GM23338 (cell line): ENCODE measurements at regions not wholly inside any gene's neighbourhood (a gene's known extent, or its start where the extent isn't known, plus 50 kb on each side); places are given as distances from the start of the nearest gene placed in this dataset.

Experiments used
- ATAC-seq: fragments of 200-7000 bp; cut with Tn5 transposase; 3 replicates; pipeline ENCODE4 v1.9.1; 2020
- DNase-seq: peaks from one replicate; pipeline ENCODE4 v3.0.0-alpha.2; 2015; ENCODE audit warnings: low spot score
- H2AFZ ChIP-seq: fragments of 200-600 bp; sonication (generic); 2 replicates; pipeline ENCODE4 v1.8.0; 2016; ENCODE audit warnings: antibody characterized with exemption, mild to moderate bottlenecking, moderate library complexity
- H3F3A ChIP-seq: fragments of 200-600 bp; sonication (generic); replicated peaks from 2 replicates; pipeline ENCODE4 v1.8.0; 2017; ENCODE audit warnings: antibody characterized with exemption, mixed run types, low read depth
- H3K27ac ChIP-seq: fragments of 200-600 bp; sonication (generic); 2 replicates; pipeline ENCODE4 v1.6.1; 2016; ENCODE audit warnings: low read depth
- H3K27me3 ChIP-seq: fragments of 200-600 bp; sonication (generic); 2 replicates; pipeline ENCODE4 v1.8.0; 2016; ENCODE audit warnings: mild to moderate bottlenecking, mixed run types, moderate library complexity; ENCODE audit not compliant: insufficient read depth
- H3K36me3 ChIP-seq: fragments of 200-600 bp; sonication (generic); 2 replicates; pipeline ENCODE4 v1.8.0; 2016; ENCODE audit warnings: mild to moderate bottlenecking; ENCODE audit not compliant: insufficient read depth
- H3K4me1 ChIP-seq: fragments of 200-600 bp; sonication (generic); 2 replicates; pipeline ENCODE4 v1.8.0; 2016; ENCODE audit warnings: mild to moderate bottlenecking, moderate library complexity; ENCODE audit not compliant: insufficient read depth
- H3K4me2 ChIP-seq: fragments of 200-600 bp; sonication (generic); 2 replicates; pipeline ENCODE4 v1.7.1; 2017; ENCODE audit warnings: mixed run types
- H3K4me3 ChIP-seq: fragments of 200-600 bp; sonication (generic); 2 replicates; pipeline ENCODE4 v1.6.1; 2016; ENCODE audit warnings: mixed run types
- H3K79me2 ChIP-seq: fragments of 200-600 bp; sonication (generic); replicated peaks from 2 replicates; pipeline ENCODE4 v1.8.0; 2017; ENCODE audit warnings: mild to moderate bottlenecking; ENCODE audit not compliant: insufficient read depth
- H3K9me2 ChIP-seq: fragments of 200-600 bp; sonication (generic); 2 replicates; pipeline ENCODE4 v1.8.0; 2017; ENCODE audit not compliant: insufficient read depth
- H4K20me1 ChIP-seq: fragments of 200-600 bp; sonication (generic); replicated peaks from 2 replicates; pipeline ENCODE4 v1.8.0; 2017; ENCODE audit warnings: mild to moderate bottlenecking; ENCODE audit not compliant: insufficient read depth
- H3K27ac Mint-ChIP-seq: 2 replicates; pipeline ENCODE4 v1.8.0; 2020; ENCODE audit warnings: inconsistent platforms, mild to moderate bottlenecking, moderate library complexity, mixed read lengths
- H3K27me3 Mint-ChIP-seq: 3 replicates; pipeline ENCODE4 v1.8.0; 2022; ENCODE audit warnings: low read depth, mild to moderate bottlenecking, moderate library complexity, mixed read lengths, inconsistent platforms; ENCODE audit not compliant: insufficient read depth, poor library complexity
- H3K36me3 Mint-ChIP-seq: 3 replicates; pipeline ENCODE4 v1.8.0; 2021; ENCODE audit warnings: low read depth, mild to moderate bottlenecking, inconsistent platforms, moderate library complexity, mixed read lengths
- H3K4me1 Mint-ChIP-seq: 3 replicates; pipeline ENCODE4 v1.8.0; 2020; ENCODE audit warnings: mild to moderate bottlenecking, inconsistent platforms, mixed read lengths
- H3K4me3 Mint-ChIP-seq: 3 replicates; pipeline ENCODE4 v1.8.0; 2021; ENCODE audit warnings: moderate library complexity, mild to moderate bottlenecking, inconsistent platforms, mixed read lengths
- H3K9me3 Mint-ChIP-seq: 3 replicates; pipeline ENCODE4 v1.8.0; 2020; ENCODE audit warnings: moderate library complexity, mild to moderate bottlenecking, inconsistent platforms, mixed read lengths
- CREB1 ChIP-seq: fragments of 250-450 bp; sonication (Bioruptor Pico); IDR thresholded peaks from 2 replicates; pipeline ENCODE4 v1.5.0; 2020; ENCODE audit warnings: low read depth, mild to moderate bottlenecking, moderate library complexity
- EZH2 ChIP-seq: fragments of 200-600 bp; sonication (generic); IDR thresholded peaks from one replicate; pipeline ENCODE4 v1.8.0; 2017; ENCODE audit warnings: antibody characterized with exemption, mild to moderate bottlenecking, low read depth; ENCODE audit not compliant: unreplicated experiment
- EZH2phosphoT487 ChIP-seq: fragments of 200-600 bp; sonication (generic); IDR thresholded peaks from one replicate; pipeline ENCODE4 v1.8.1; 2018; ENCODE audit warnings: antibody characterized with exemption; ENCODE audit not compliant: unreplicated experiment
- JUNB ChIP-seq: IDR thresholded peaks from one replicate; pipeline ENCODE4 v1.6.1; 2016; ENCODE audit warnings: antibody characterized with exemption; ENCODE audit not compliant: unreplicated experiment
- NANOG ChIP-seq: IDR thresholded peaks from 2 replicates; pipeline ENCODE4 v1.6.1; 2016; ENCODE audit warnings: antibody characterized with exemption, borderline replicate concordance
- POLR2AphosphoS5 ChIP-seq: IDR thresholded peaks from 2 replicates; pipeline ENCODE4 v1.6.1; 2016; ENCODE audit warnings: antibody characterized with exemption, low read depth
- STAT1 ChIP-seq: IDR thresholded peaks from one replicate; pipeline ENCODE4 v1.6.1; 2016; ENCODE audit warnings: antibody characterized with exemption; ENCODE audit not compliant: unreplicated experiment
- ZNF114 ChIP-seq: fragments of 250-450 bp; sonication (Bioruptor Pico); IDR thresholded peaks from 2 replicates; pipeline ENCODE4 v1.5.0; 2020; ENCODE audit warnings: mild to moderate bottlenecking, moderate library complexity
- ZNF331 ChIP-seq: fragments of 250-450 bp; sonication (Bioruptor Pico); IDR thresholded peaks from 2 replicates; pipeline ENCODE4 v1.5.0; 2020; ENCODE audit warnings: low read depth, mild to moderate bottlenecking, moderate library complexity
- TF ChIP-seq, protein P1 (sequence below), 2 experiments: fragments of 200-600 bp in 1 of 2; sonication (generic) in 1 of 2; conservative IDR thresholded peaks; 2 replicates each; pipeline versions ENCODE4 v1.5.1 to v1.6.1; 2016 to 2017; ENCODE audit warnings: antibody characterized with exemption in 2 of 2, low read depth in 2 of 2, mild to moderate bottlenecking in 2 of 2, moderate library complexity in 1 of 2
- TF ChIP-seq, protein P2 (sequence below): IDR thresholded peaks from 2 replicates; pipeline ENCODE4 v1.6.1; 2016; ENCODE audit warnings: antibody characterized with exemption
- TF ChIP-seq, protein P3 (sequence below): fragments of 250-450 bp; sonication (Bioruptor Pico); IDR thresholded peaks from 2 replicates; pipeline ENCODE4 v1.5.0; 2020; ENCODE audit warnings: mild to moderate bottlenecking, moderate library complexity

GRCh38 chr5:82381591-82381990 is 103.4 kb upstream of the RPS23 start:
- H3K27ac ChIP-seq = no peak overlapping the region
- peaks cover 7% of the 10 kb centered on the region; the same call in 1 of the 2 replicates for H3K4me1 ChIP-seq
- peaks cover 2% of the 10 kb centered on the region for H3K27me3 Mint-ChIP-seq
- H3F3A ChIP-seq = no peaks in the 10 kb centered on the region
- H3K9me2 ChIP-seq = no peaks in the 10 kb centered on the region; the same call in 1 of the 2 replicates
- H2AFZ ChIP-seq = no peak overlapping the region
- H3K4me1 Mint-ChIP-seq = peaks cover 12% of the 10 kb centered on the region; the same call in 2 of the 3 replicates
- H3K36me3 ChIP-seq = no peaks in the 10 kb centered on the region
- no peak overlapping the region for H3K4me3 Mint-ChIP-seq
- no peak for TF ChIP-seq JUNB
- H3K36me3 Mint-ChIP-seq = peaks cover 21% of the 10 kb centered on the region
- DNase-seq (no peak), ATAC-seq (no peak)
- no peaks in the 10 kb centered on the region for H4K20me1 ChIP-seq
- H3K4me2 ChIP-seq = no peak overlapping the region
- no peaks in the 10 kb centered on the region for H3K79me2 ChIP-seq
- no peaks in the 10 kb centered on the region for H3K27me3 ChIP-seq
- H3K4me3 ChIP-seq = no peak overlapping the region
- H3K27ac Mint-ChIP-seq = no peak overlapping the region
- peaks cover 24% of the 10 kb centered on the region for H3K9me3 Mint-ChIP-seq

DNA sequence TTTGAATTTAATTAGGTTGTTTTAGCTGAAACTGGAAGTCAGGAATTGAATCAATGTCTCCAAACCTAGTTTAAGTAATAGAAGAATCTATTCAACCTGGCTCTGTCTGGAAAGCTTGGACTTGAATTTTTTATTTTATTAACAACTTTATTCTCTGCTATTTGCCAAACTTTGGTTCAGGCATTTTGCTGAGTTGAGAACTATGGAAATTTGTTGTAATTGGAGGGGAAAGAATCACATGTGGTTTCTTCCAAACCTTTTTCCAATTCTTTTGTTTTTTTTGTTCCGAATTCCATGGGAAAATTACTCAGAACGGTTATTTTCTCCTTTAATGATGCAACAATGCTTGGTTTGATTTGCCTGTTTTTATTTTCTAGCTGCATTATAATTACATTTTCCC is 98.2 kb upstream of the RPS23 start:
- Histone ChIP-seq H3K79me2 (no peaks in the 10 kb centered on the region), H2AFZ (no peak overlapping the region), H3K27me3 (no peaks in the 10 kb centered on the region), H3K4me2 (no peak overlapping the region), H3K9me2 (no peaks in the 10 kb centered on the region; the same call in 1 of the 2 replicates), H3K27ac (no peak overlapping the region), H3K4me1 (peaks cover 7% of the 10 kb centered on the region; the same call in 1 of the 2 replicates), H4K20me1 (no peaks in the 10 kb centered on the region), H3F3A (no peaks in the 10 kb centered on the region), H3K4me3 (no peak overlapping the region), H3K36me3 (no peaks in the 10 kb centered on the region)
- DNase-seq (no peak), ATAC-seq (no peak)
- no peak overlapping the region for H3K27ac Mint-ChIP-seq
- H3K27me3 Mint-ChIP-seq = peaks cover 1% of the 10 kb centered on the region
- H3K4me1 Mint-ChIP-seq = peaks cover 12% of the 10 kb centered on the region; the same call in 2 of the 3 replicates
- H3K9me3 Mint-ChIP-seq = peaks cover 24% of the 10 kb centered on the region
- H3K36me3 Mint-ChIP-seq = peaks cover 21% of the 10 kb centered on the region
- TF ChIP-seq STAT1 = no peak
- TF ChIP-seq NANOG = no peak
- no peak for TF ChIP-seq EZH2
- no peak for TF ChIP-seq EZH2phosphoT487
- TF ChIP-seq CREB1 (CRISPR knock-in tag) = no peak
- TF ChIP-seq ZNF331 (CRISPR knock-in tag) = no peak
- TF ChIP-seq JUNB = no peak
- TF ChIP-seq, protein P1, sequence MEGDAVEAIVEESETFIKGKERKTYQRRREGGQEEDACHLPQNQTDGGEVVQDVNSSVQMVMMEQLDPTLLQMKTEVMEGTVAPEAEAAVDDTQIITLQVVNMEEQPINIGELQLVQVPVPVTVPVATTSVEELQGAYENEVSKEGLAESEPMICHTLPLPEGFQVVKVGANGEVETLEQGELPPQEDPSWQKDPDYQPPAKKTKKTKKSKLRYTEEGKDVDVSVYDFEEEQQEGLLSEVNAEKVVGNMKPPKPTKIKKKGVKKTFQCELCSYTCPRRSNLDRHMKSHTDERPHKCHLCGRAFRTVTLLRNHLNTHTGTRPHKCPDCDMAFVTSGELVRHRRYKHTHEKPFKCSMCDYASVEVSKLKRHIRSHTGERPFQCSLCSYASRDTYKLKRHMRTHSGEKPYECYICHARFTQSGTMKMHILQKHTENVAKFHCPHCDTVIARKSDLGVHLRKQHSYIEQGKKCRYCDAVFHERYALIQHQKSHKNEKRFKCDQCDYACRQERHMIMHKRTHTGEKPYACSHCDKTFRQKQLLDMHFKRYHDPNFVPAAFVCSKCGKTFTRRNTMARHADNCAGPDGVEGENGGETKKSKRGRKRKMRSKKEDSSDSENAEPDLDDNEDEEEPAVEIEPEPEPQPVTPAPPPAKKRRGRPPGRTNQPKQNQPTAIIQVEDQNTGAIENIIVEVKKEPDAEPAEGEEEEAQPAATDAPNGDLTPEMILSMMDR (conservative IDR thresholded peaks at IDR 0.05; ENCODE audit: low read depth in 2 of 2) = no peak
- TF ChIP-seq, protein P2, sequence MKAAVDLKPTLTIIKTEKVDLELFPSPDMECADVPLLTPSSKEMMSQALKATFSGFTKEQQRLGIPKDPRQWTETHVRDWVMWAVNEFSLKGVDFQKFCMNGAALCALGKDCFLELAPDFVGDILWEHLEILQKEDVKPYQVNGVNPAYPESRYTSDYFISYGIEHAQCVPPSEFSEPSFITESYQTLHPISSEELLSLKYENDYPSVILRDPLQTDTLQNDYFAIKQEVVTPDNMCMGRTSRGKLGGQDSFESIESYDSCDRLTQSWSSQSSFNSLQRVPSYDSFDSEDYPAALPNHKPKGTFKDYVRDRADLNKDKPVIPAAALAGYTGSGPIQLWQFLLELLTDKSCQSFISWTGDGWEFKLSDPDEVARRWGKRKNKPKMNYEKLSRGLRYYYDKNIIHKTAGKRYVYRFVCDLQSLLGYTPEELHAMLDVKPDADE = no peak
- no peak for TF ChIP-seq POLR2AphosphoS5
- TF ChIP-seq ZNF114 (CRISPR knock-in tag) = no peak
- TF ChIP-seq, protein P3, sequence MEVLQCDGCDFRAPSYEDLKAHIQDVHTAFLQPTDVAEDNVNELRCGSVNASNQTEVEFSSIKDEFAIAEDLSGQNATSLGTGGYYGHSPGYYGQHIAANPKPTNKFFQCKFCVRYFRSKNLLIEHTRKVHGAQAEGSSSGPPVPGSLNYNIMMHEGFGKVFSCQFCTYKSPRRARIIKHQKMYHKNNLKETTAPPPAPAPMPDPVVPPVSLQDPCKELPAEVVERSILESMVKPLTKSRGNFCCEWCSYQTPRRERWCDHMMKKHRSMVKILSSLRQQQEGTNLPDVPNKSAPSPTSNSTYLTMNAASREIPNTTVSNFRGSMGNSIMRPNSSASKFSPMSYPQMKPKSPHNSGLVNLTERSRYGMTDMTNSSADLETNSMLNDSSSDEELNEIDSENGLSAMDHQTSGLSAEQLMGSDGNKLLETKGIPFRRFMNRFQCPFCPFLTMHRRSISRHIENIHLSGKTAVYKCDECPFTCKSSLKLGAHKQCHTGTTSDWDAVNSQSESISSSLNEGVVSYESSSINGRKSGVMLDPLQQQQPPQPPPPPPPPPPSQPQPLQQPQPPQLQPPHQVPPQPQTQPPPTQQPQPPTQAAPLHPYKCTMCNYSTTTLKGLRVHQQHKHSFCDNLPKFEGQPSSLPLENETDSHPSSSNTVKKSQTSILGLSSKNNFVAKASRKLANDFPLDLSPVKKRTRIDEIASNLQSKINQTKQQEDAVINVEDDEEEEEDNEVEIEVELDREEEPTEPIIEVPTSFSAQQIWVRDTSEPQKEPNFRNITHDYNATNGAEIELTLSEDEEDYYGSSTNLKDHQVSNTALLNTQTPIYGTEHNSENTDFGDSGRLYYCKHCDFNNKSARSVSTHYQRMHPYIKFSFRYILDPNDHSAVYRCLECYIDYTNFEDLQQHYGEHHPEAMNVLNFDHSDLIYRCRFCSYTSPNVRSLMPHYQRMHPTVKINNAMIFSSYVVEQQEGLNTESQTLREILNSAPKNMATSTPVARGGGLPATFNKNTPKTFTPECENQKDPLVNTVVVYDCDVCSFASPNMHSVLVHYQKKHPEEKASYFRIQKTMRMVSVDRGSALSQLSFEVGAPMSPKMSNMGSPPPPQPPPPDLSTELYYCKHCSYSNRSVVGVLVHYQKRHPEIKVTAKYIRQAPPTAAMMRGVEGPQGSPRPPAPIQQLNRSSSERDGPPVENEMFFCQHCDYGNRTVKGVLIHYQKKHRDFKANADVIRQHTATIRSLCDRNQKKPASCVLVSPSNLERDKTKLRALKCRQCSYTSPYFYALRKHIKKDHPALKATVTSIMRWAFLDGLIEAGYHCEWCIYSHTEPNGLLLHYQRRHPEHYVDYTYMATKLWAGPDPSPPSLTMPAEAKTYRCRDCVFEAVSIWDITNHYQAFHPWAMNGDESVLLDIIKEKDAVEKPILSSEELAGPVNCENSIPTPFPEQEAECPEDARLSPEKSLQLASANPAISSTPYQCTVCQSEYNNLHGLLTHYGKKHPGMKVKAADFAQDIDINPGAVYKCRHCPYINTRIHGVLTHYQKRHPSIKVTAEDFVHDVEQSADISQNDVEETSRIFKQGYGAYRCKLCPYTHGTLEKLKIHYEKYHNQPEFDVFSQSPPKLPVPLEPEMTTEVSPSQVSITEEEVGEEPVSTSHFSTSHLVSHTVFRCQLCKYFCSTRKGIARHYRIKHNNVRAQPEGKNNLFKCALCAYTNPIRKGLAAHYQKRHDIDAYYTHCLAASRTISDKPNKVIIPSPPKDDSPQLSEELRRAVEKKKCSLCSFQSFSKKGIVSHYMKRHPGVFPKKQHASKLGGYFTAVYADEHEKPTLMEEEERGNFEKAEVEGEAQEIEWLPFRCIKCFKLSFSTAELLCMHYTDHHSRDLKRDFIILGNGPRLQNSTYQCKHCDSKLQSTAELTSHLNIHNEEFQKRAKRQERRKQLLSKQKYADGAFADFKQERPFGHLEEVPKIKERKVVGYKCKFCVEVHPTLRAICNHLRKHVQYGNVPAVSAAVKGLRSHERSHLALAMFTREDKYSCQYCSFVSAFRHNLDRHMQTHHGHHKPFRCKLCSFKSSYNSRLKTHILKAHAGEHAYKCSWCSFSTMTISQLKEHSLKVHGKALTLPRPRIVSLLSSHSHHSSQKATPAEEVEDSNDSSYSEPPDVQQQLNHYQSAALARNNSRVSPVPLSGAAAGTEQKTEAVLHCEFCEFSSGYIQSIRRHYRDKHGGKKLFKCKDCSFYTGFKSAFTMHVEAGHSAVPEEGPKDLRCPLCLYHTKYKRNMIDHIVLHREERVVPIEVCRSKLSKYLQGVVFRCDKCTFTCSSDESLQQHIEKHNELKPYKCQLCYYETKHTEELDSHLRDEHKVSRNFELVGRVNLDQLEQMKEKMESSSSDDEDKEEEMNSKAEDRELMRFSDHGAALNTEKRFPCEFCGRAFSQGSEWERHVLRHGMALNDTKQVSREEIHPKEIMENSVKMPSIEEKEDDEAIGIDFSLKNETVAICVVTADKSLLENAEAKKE (CRISPR knock-in tag) = no peak
- no peak overlapping the region for H3K4me3 Mint-ChIP-seq
